ENCODE measurements at regions not wholly inside any gene's neighbourhood (a gene's known extent, or its start where the extent isn't known, plus 50 kb on each side); places are given as distances from the start of the nearest gene placed in this dataset.

DNA sequence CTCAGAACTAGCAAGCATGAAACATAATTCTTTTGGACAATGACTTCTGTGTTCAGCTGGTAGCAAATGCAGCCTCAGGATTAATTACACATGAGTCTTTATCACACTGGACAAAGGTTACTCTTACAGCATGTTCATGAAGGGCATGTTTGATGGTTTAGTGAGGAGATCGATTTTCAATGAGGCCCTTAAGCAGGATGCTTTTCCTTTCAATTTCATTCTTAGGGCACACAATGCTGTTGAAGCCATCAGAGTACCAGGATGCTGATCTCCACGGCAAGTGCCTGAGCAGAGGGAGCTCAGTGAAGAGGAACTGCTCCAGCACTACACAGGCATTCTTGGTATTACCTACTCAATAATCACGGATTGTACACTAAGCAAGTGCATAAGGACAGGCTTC lies 542.0 kb downstream of the SNAPC1 start:
- TF ChIP-seq, protein P1, sequence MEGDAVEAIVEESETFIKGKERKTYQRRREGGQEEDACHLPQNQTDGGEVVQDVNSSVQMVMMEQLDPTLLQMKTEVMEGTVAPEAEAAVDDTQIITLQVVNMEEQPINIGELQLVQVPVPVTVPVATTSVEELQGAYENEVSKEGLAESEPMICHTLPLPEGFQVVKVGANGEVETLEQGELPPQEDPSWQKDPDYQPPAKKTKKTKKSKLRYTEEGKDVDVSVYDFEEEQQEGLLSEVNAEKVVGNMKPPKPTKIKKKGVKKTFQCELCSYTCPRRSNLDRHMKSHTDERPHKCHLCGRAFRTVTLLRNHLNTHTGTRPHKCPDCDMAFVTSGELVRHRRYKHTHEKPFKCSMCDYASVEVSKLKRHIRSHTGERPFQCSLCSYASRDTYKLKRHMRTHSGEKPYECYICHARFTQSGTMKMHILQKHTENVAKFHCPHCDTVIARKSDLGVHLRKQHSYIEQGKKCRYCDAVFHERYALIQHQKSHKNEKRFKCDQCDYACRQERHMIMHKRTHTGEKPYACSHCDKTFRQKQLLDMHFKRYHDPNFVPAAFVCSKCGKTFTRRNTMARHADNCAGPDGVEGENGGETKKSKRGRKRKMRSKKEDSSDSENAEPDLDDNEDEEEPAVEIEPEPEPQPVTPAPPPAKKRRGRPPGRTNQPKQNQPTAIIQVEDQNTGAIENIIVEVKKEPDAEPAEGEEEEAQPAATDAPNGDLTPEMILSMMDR (IDR thresholded peaks at IDR 0.05; ENCODE audit: poor library complexity): no peak
- TF ChIP-seq EZH2 (IDR thresholded peaks at IDR 0.05; ENCODE audit: borderline replicate concordance): no peak

All from hepatocyte (in vitro differentiated cells).